GM20431 (cell line): ENCODE measurements at regions not wholly inside any gene's neighbourhood (a gene's known extent, or its start where the extent isn't known, plus 50 kb on each side); places are given as distances from the start of the nearest gene placed in this dataset.

Source experiments
- in situ Hi-C: fragments of 300-500 bp; cut with MseI, MboI; formaldehyde crosslinking; loops from one replicate; pipeline ENCODE4 v1.15.0; 2020; ENCODE audit warnings: low sequenced_read_pairs; ENCODE audit not compliant: unreplicated experiment

DNA sequence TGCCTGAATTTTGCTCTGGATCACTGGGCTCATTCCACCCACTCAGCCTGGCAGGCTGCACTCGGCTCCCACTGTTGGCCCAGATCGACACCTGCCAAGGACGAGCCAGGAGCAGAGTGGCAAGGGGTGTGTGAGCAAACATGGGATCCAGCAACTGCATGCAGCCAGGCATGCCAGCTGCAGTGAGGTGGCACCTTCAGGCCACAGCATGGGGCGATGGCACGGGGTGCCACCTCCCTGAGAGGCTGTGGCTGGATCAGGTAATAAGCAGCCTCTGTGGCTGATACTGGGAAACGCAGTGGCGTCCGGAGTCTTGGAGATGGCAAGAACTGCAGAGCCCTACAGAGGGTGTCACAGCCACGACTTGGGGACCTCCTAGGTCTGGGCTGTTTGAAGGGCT lies 244.5 kb upstream of the FSTL5 start:
- in situ Hi-C loops = no loop called here

DNA sequence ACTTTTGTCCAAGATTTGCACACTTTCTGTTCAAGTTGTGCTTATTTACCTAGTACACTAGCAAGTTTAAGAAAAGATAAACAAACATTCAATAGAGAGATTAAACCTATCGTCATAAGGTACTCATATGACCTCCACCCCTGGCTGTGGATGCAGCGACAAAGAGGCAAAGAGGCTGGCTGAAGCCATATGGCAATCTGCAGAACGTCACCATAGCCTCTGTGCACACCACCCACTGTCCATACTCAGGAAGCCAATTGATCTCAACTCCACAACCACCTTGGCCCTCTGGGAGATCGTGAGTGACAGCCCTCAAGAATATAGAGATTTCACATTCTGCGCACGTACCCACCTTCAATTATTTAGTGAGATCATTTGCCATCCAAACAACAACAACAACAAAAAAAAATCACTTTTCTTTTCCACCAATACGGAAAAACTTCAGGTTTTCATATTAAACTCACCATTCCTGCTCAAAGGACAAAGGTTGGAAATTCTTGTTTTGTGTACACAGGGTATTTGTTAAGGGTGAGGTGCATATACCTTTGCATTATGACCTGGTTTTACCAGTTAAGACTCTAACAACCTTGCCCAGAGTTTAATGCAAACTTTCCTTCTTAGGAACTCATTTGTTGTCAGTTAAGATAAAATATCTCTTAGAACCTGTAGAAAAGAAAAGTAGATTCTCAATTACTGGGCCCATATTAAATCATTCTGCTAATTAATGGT lies 243.0 kb upstream of the FSTL5 start:
- in situ Hi-C loops = no loop called here

DNA sequence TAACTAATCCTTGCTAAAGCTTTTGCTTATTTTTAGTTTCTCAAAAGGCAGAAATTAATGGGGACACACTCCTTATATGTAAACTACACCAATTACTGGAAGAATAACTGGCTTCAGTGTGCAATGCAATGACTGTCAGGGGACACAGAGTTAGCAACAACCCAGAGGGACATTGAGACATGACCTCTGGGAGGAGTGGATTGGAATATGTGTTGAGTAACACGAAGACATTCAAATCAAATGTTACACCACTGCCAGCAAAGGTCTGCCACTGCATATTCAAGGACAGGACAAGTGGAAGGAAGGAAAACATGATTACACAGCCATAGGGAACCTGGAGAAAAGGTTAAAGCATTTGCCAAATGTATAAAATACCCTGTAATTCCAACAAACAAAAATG lies 240.1 kb upstream of the FSTL5 start:
- in situ Hi-C loops = no loop called here

DNA sequence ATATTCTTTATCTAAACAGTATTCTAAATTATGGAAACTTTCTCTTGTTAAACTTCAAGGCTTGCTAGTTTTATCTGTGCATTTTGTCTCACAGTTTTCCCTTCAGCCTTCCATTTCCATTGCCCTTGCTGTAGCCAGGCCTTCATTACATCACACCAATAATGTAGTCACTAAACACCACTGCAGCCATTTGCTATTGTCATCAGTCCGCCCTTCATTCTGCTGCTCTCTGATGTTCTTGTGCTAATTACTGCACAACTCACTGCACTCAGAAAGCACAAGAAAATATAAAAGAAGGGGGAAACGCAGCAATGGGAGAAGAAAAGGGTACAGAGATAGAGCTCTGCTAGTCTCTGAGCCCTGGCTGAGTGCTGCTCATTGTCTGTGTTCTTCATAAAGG lies 239.6 kb upstream of the FSTL5 start:
- in situ Hi-C loops = no loop called here

DNA sequence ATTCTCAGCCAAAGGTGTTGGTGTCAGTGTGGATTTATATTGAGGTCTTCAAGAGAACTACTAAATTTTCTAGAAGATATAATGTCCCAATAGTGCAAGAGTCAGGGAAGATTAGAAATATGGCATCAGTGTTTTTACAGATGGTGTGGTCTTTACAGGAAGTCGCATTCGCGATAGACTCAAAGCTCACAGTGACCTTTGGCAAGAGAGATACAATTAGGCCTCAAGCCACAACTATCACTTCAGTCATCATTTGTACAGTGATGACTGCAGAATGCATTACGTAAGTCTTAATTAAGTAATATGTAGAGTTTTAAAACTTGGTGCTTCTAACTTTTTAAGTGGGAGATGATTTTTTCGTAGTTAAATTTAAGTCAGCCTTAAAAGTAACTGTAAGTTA lies 237.2 kb upstream of the FSTL5 start:
- in situ Hi-C loops = no loop called here

DNA sequence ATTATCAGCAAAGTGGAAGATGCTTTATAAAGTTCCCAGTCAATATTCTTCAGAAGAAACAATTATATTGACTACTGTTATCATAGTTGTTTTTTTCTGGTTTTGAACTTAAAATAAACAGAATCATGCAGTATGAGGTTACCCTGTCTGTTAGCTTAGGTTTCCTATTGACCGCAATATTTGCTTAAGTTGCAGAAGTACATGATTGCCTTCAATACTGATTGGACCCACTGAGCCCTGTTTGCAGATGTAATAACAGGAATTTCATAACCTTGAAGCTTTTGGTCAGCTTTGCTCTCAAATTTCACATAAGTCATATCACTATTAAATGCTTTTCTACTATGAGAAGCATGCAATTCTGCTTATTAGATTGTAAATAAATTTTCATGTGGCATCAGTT lies 229.1 kb upstream of the FSTL5 start:
- in situ Hi-C loops = no loop called here

DNA sequence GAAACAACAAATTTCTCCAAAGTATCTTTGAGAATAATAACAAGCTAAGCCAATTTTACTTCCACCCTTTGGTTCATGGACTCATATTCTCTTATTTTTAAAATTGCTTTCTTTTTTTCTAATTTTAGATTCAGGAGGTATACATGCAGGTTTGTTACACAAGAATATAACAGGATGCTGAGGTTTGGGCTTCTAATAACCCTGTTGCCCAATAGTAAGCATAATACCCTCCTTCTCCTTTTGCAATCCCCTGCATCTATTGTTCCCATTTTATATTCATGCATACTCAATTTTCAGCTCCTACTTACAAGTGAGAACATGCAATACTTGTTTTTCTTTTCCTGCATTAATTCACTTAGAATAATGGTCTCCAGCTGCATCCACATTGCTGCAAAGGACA lies 202.3 kb upstream of the FSTL5 start:
- in situ Hi-C loops = no loop called here

DNA sequence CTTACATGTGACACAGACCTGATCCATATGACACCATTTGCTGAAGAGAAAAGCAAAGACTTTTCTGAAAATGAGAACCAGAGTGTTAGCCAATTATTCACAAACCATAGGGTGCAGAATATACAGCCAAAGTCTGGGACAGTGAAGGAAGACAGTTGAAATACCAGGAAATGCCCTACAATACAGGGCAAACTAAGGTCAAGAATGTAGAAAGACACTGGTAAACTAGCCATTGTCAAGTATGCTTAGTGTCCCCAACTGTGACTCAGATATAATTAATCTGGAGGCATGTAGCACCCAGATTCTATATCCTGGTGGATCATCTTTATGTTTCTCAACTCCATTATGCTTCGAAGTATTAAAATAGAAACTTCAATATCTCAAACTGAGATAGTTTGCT lies 200.9 kb upstream of the FSTL5 start:
- in situ Hi-C loops = no loop called here

DNA sequence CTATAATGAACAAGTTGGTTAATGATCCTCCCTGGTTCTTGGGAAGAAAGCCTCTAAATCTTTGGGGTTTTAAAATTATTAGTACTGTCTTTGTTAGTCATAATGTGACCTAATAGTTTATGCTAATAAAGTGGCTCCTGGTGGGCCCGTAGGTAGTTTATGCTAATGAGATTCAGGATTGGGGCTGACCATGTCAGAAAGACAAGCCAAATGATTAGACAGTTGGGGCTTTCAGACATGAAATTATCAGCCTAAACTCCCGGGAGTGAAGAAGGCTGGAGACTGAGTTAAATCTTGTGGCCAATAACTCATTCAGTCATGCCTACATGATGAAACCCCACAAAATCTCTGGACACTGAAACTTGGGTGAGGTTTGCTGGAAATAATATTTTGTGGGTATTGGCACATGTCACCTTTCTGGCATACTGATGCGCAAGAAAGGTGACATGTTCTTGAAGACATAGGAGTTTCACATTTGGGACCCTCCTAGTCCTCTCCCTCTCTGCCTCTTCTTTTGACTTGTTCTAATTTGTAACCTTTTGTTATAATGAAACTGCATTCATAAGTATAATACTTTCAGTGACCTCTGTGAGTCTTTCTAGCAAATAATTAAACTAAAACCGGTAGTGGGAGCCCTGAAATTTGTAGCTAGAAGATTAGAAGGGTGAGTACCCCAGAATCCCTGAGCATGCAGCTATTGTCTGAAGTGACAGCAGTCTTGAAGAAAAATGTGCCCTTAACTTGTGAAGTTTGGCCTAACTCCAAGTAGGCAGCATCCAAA lies 196.8 kb upstream of the FSTL5 start:
- in situ Hi-C loops = no loop called here

DNA sequence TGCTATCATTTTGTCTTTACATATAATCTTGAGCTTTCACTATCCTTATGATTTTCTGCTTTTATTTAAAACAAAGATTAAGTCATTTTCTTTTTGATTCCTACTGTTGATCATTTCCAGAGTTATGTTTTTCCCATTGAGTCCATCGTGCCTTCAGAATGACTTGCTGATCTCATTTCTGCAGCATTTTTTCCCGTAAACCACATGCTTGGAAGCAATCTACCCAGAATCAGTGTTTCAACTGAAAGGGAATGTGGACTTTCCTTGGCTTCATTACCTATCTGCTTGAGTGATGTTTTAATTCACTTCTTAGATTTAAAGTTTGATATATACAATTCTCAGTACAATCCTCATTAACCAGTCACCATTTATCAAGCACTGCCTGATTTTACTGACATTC lies 192.4 kb upstream of the FSTL5 start:
- in situ Hi-C loops = no loop called here

DNA sequence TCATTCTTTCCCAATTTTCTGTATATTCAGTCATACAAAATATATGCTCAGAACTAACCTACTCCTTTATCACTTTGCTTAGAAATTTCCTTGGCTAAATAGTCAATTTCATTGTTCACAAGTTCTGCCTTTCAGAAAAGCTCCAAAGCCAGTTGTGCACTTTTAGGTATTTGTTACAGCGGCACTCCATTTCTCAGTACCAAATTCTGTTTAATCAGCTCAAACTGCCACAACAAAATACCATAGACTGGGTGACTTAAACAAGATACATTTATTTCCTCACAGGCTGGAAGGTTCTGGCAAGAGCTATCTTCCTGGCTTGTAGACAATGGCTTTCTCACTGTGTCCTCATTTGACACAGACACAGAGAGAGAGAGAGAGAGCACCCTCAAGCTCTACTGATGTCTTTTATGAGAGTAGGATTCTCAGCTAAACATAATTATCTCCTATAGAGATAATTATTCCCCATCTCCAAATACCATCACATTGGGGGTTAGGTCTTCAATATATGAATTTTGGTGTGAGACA lies 188.8 kb upstream of the FSTL5 start:
- in situ Hi-C loops = no loop called here

DNA sequence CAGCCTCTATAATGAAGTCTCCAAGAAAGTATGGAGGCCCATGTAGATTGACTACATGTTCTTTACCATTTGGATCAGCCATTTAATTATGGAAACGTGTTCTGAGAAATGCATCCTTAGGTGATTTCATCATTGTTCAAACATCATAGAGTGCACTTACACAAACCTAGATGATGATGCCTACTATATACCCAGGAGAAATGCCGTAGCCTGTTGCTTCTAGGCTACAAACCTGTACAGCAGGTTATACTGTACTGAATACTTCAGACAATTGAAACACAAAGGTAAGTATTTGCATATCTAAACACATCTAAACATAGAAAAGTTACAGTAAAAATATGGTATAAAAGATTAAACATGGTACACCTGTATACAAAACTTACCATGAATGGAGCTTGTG lies 186.5 kb upstream of the FSTL5 start:
- in situ Hi-C loops = no loop called here

DNA sequence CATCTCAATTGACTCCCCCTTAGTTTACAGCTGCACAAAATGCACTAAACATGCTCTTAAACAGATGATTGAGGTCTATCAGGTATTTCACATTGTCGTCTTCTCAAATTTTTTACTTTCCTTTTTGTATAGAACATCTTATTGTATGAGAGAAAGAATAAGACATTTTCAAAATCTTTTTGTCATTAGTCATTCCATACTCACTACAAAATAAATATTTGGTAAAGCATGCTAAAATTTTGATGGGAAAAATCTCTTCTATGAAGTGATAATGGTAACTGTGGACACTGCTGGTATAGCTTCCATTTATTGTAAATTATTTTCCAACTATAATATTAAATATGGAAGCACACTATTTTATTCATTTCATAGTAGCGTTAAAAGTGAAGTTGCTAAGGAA lies 185.6 kb upstream of the FSTL5 start:
- in situ Hi-C loops = no loop called here

DNA sequence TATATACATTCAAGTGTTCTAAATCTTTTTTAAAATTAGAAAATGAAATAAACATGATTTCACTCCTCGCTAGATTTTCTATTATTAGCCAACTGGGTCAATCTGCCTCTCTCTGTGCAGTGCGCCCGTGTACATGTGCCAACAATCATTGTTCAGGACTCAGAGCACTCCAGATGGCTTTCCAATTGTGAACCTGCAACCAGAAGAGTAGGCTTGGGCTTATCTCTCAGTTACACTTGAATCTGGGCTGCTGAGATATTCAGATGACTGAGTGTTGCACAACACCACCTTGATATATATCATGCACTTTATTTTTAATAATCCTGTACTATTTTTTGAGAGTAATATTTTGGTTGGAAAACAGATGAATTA lies 184.0 kb upstream of the FSTL5 start:
- in situ Hi-C loops = no loop called here

DNA sequence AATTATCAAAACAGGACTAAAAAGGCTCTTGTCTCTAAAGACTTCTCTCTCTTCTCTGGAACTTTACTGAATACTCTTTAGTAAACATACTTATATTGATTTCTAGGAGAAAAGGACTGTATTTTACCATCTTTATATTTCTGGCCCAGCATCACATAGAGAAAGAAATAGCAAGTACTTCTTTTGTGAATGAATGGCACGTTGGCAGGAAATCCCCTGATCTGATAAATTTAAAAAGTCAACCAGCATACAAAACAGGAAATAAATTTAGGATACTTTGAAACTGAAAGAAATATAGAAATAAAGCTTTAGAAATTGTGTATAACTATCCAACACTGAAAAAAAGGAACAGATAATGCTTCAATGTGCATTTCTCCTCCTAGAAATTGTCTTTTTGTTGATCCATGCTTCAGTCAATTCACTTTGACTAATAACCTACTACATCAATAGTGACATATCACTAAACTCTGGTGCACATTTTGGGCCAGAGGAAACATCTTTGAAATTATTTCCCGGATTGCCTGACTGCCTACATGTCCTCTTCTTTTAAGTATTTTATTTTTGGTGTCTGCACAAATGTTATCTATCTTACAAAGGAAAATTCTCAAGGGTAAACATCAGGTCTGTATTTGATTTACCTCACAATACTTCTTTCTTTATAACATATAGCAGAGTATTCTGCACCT lies 183.5 kb upstream of the FSTL5 start:
- in situ Hi-C loops = no loop called here

DNA sequence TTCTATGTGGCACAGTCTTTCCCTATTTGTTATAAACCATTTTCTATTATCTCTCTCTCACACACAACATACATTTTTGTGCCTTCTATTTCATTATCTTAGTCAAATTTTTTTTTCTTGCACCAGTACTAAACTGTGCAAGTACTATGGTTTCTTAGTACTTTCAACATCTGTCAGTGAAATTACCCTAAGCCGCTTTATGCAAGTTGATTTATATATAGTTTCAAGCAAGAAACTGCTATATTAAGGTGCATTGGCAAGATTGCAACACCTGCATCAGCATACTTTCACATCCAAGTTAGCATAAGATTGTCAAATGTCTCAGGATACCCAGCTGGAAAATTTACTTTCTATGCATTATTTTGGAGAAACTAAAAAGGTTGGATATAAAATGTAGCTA lies 180.2 kb upstream of the FSTL5 start:
- in situ Hi-C loops = no loop called here

DNA sequence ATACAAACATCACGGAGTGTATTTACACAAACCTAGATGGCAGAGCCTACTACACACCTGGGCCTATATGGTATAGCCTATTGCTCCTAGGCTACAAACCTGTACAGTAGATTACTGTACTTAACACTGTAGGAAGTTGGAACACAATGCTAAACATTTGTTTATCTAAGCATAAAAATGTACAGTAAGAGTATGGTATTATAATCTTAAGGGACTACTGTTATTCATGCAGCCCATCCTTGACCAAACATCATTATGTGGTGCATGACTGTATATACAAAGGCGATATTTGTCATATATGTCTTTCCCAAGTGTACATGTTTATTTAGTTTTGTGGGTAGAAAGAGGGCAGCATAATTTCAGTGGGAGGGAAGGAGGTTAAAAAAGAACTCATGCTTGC lies 177.7 kb upstream of the FSTL5 start:
- in situ Hi-C loops = no loop called here

DNA sequence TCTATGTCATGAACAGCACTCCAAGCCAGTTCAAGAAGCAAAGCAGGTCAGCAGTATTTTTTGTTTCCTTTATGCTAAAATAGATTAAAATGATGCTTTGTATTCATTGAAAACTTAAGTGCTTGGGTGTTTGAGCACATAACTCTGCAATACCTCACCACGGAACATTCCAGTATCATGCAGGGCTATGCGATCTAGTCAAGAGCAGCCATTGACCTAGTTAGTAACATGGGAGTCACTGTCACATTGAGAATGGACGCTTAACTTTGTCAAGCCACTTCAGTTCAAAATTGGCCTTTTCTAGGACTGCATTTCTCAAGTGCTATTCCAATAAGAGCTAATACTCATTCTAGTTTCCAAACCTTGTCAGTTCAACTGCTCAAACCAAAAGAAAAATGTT lies 160.1 kb upstream of the FSTL5 start:
- in situ Hi-C loops = no loop called here

DNA sequence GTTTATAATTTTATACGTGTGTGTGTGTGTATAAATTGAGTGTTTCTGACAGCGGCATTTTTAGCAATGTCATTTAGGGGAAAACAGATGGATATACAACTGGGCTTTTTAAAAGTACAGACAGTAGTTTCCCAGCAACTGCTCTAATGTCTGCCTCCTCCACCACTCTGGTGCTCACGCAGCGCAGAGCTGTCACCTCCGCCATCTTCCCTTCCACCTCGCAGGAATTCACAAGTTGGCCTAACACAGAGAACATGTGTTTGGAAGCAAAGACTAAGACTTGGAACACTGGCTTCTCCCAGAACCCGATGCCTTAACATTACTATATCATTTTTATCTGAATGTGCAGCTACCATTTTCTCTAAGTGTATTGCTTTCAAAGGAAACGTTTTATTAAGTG lies 158.3 kb upstream of the FSTL5 start:
- in situ Hi-C loops = no loop called here

DNA sequence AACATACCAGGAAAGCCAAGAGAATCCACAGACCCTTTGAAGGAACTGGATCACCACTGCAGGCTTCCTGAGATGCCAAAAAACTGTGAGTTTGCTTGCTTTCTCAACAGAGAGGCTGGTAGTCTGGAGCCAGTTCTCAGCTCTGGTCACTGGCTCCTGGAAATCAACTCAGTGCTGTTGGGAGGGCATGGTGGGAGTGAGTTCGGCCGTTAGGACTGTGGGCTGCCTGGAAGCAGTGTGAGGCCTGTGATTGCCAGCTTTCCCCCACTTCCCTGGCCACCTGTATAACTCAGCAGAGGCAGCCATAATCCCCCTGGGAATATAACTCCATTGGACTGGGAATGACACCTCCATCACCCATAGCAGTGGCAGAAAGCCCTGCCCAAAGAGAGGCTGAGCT lies 122.0 kb upstream of the FSTL5 start:
- in situ Hi-C loops = no loop called here

DNA sequence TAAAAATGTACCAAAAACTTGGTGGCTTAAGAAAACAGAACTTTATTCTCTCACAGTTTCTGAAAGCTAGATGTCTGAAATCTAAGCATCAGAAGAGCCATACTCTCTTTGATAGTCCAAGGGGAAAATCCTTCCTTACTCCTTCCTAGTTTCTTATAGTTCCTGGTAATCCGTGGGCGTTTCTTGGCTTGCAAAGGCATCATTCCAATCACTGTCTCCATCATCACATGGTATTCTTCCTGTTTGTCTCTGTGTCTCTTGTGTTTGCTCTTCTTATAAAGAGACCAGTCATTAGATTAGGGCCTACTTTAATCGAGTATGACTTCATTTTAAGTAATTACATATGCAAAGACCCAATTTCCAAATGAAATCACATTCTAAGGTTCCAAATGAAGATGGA lies 118.9 kb upstream of the FSTL5 start:
- in situ Hi-C loops = no loop called here
